ENCODE measurements at regions not wholly inside any gene's neighbourhood (a gene's known extent, or its start where the extent isn't known, plus 50 kb on each side); places are given as distances from the start of the nearest gene placed in this dataset.

GRCh38 chr22:47759909-47760308 lies 997.5 kb downstream of the TBC1D22A start (continued):
- TF ChIP-seq AFF4 (CRISPR knock-in tag; IDR thresholded peaks at IDR 0.05) = no peak
- TF ChIP-seq ZNF619 (CRISPR knock-in tag; IDR thresholded peaks at IDR 0.05) = no peak
- no peak for TF ChIP-seq ZNF644 (CRISPR knock-in tag; IDR thresholded peaks at IDR 0.05; ENCODE audit: low read depth)

GRCh38 chr22:47757741-47758140 lies 995.3 kb downstream of the TBC1D22A start:
- Histone ChIP-seq H3K27me3 (ENCODE audit: control insufficient read depth in 1 of 2, insufficient read depth in 2 of 2, low read length in 2 of 2) (no peaks in the 10 kb centered on the region; a peak in 2 of 5 replicates), H3K79me2 (ENCODE audit: insufficient read depth, low read length) (no peaks in the 10 kb centered on the region), H2AFZ (ENCODE audit: low read length) (no peak overlapping the region), H3K9me3 (ENCODE audit: low read length) (0 out of 2 replicates have a peak, but pooled peaks cover 5% of the 10 kb centered on the region), H3K4me1 (ENCODE audit: insufficient read depth, low read length) (no peaks in the 10 kb centered on the region), H3K36me3 (replicated peaks in 1 of 2; ENCODE audit: control insufficient read depth in 1 of 2, insufficient read depth in 2 of 2, low read length in 2 of 2) (no peaks in the 10 kb centered on the region), H3K9ac (ENCODE audit: insufficient read depth, low read depth, low read length) (no peak overlapping the region), H4K20me1 (ENCODE audit: insufficient read depth, low read length) (no peaks in the 10 kb centered on the region), H3K27ac (ENCODE audit: extremely low read length, insufficient read depth, low read length) (no peak overlapping the region), H3K4me3 (replicated peaks in 1 of 3; ENCODE audit: insufficient read depth in 1 of 3, low read depth in 2 of 3, low read length in 3 of 3) (no peak overlapping the region), H3K4me2 (ENCODE audit: low read depth, low read length) (no peak overlapping the region)
- WGBS (ENCODE audit: low lambda C conversion rate) = 0% methylated on average over 3 of the region's 3 CpGs
- no peak for DNase-seq (ENCODE audit: low spot score)
- intact Hi-C loops (cut with micrococcal nuclease; ENCODE audit: unreplicated experiment) = no loop called here
- no TSS peak for BruUV-seq (replicated peaks)
- TF ChIP-seq KAT2B (IDR thresholded peaks at IDR 0.05; ENCODE audit: borderline replicate concordance, low read depth, low read length) (no peak), ZNF317 (CRISPR knock-in tag; IDR thresholded peaks at IDR 0.05) (no peak), SMAD9 (CRISPR knock-in tag; IDR thresholded peaks at IDR 0.05) (no peak)
- in situ Hi-C loops (cut with HindIII; ENCODE audit: extremely low pct_ligation_motif_present, low pct_unique_long_range_greater_than_20kb) = no loop called here
- POLR2A ChIA-PET = no interaction called here
- ATAC-seq = no peak
- FAIRE-seq = no peak
- CTCF ChIA-PET (ENCODE audit: low intra/inter-chr PET ratio, low total read pairs) = no interaction called here

Data from HepG2 (cell line).